ENCODE measurements at regions not wholly inside any gene's neighbourhood (a gene's known extent, or its start where the extent isn't known, plus 50 kb on each side); places are given as distances from the start of the nearest gene placed in this dataset.

DNA sequence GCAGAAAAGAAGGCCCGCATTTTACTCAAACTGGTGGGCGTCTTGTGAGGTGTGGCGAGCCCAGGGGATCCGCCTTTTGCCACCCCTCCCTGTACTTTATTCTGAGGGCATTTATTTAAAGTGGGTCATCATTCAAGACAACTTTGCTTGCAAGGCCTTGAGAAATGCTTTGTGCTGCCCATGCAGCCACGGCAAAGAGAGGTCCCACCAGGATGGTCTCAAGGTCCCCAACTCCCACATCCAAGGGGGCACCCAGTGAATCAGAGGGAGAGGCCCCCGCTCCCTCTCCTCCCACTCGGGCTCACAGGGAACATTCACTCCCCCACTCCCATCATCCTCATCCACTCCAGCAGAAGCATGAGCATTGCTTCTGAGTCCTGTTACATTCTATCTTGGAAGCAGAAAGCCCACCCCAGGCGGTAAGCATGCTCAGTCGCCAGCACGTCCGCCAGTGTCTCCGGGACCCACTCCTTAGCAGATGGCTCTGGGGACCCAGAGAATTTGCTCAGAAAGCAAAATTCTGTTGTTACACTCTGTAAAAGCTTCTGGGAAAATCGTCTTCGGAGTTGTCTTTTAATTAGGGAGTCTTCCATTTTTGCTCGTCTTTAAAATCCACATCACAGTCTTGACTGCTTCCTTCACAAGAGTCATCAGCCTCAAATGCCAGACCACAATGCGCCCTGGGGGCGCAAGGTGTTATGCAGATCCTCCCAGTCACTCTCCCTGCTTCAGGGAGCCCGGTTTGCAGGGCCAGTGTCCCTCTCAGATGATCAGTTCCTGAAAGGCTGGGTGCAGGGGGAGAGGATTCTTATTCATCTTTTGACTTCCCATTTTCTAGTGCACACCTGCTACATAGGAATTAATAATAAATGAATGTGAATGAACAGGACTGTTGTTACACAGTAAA lies 99.4 kb upstream of the NCK2 start:
- 82% methylated on average over 18 of the region's 18 CpGs for WGBS
- Histone ChIP-seq H3K27ac (ENCODE audit: low read depth in 1 of 2, low read length in 1 of 2) (no peak overlapping the region), H3K9me3 (ENCODE audit: control insufficient read depth in 2 of 2, insufficient read depth in 1 of 2, low read length in 1 of 2) (no peaks in the 10 kb centered on the region), H3K36me3 (ENCODE audit: control insufficient read depth in 2 of 2, insufficient read depth in 2 of 2, low read length in 1 of 2) (no peaks in the 10 kb centered on the region), H3K4me3 (ENCODE audit: low read length in 2 of 2) (no peak overlapping the region), H3K4me1 (ENCODE audit: control insufficient read depth in 2 of 2, insufficient read depth in 2 of 2, low read length in 2 of 2) (no peaks in the 10 kb centered on the region), H3K27me3 (ENCODE audit: control insufficient read depth in 2 of 2, insufficient read depth in 1 of 2, low read length in 1 of 2) (peaks cover 0 to 11% of the 10 kb centered on the region in 2 donors)
- DNase-seq (ENCODE audit: low read depth in 6 of 9, low spot score in 9 of 9): no peak

DNA sequence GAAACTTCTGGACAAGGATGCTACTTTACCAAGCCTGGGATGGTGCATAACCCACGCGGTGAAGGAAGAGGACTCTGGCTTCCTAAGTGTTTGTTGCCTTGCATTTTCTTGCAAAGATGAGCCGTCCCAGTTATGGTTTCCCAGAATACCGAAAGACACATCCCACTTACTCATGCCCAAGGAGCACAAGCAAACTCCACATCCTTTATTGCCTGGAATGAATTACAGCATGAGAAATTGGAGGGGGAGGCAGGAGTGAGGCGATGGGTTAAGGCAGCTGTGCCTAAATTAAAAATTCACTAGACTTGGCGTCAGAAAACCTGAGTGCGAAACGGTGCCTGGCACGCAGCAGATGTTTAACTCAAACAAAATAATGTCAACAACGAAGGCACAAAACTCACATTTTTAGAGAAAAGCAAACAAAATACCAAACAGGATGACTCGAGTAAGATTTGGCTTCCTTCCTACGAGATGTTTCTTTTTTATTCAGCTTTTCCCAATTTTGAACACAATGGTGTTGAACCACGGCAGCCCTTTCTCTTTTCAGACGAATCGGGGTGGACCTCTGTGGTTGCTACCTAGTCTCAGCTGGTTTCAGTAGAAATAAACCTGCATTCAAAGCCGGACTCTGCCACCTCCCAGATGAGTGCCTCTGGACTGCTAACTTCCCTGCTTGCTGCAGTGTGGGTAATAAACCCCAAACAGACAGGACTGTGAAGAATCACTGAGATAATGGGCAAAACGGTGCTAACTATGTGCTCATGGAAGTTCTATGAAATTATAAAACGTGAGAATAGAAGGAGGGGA lies 100.3 kb upstream of the NCK2 start:
- Histone ChIP-seq H3K4me3 (ENCODE audit: low read length in 2 of 2) (no peak overlapping the region), H3K36me3 (ENCODE audit: control insufficient read depth in 2 of 2, insufficient read depth in 2 of 2, low read length in 1 of 2) (no peaks in the 10 kb centered on the region), H3K4me1 (ENCODE audit: control insufficient read depth in 2 of 2, insufficient read depth in 2 of 2, low read length in 2 of 2) (no peaks in the 10 kb centered on the region), H3K27me3 (ENCODE audit: control insufficient read depth in 2 of 2, insufficient read depth in 1 of 2, low read length in 1 of 2) (peaks cover 0 to 11% of the 10 kb centered on the region in 2 donors), H3K27ac (ENCODE audit: low read depth in 1 of 2, low read length in 1 of 2) (no peak overlapping the region), H3K9me3 (ENCODE audit: control insufficient read depth in 2 of 2, insufficient read depth in 1 of 2, low read length in 1 of 2) (no peaks in the 10 kb centered on the region)
- 87% methylated on average over 18 of the region's 18 CpGs for WGBS
- DNase-seq (ENCODE audit: low read depth in 6 of 9, low spot score in 9 of 9): no peak

DNA sequence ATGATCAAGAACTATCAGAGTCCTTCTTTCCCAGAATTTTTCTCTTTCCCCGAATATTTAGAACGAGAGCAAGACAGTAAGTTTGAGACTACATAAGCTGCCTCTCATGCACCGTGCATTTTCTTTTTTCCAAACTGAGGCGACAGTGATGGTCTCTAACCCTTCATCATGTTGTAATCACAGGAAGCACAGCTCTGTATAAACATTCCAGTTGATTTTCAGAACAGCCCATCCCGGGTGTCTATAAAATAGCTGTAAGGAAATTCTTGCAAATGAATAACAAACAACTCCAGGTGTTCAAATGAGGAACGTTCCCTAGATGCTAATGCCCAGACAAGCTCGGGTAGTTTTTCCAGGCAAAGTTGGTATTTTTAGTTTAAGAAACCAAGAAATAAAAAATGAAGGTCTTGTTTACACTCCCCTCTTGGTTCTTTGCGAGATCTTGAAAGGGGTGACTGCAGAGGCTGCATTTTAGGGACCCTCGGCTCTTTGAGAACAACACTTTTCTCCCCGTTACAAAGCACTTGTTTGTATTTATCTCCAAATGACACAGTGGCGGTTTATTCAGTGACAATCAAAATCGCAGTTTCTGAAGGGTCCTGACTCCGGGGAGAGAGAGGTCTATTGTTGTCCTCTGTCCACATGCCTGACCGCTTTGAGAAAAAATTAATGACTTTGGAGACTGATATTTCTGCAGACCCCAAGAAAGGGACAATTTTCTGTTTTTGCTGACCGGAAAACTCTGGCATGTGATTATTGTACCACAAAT lies 101.1 kb upstream of the NCK2 start:
- Histone ChIP-seq H3K4me1 (ENCODE audit: control insufficient read depth in 2 of 2, insufficient read depth in 2 of 2, low read length in 2 of 2) (no peaks in the 10 kb centered on the region), H3K4me3 (ENCODE audit: low read length in 2 of 2) (no peak overlapping the region), H3K36me3 (ENCODE audit: control insufficient read depth in 2 of 2, insufficient read depth in 2 of 2, low read length in 1 of 2) (no peaks in the 10 kb centered on the region), H3K9me3 (ENCODE audit: control insufficient read depth in 2 of 2, insufficient read depth in 1 of 2, low read length in 1 of 2) (no peaks in the 10 kb centered on the region), H3K27me3 (ENCODE audit: control insufficient read depth in 2 of 2, insufficient read depth in 1 of 2, low read length in 1 of 2) (peaks cover 0 to 11% of the 10 kb centered on the region in 2 donors), H3K27ac (ENCODE audit: low read depth in 1 of 2, low read length in 1 of 2) (no peak overlapping the region)
- 80% methylated on average over 15 of the region's 15 CpGs for WGBS
- DNase-seq (ENCODE audit: low read depth in 6 of 9, low spot score in 9 of 9): no peak

DNA sequence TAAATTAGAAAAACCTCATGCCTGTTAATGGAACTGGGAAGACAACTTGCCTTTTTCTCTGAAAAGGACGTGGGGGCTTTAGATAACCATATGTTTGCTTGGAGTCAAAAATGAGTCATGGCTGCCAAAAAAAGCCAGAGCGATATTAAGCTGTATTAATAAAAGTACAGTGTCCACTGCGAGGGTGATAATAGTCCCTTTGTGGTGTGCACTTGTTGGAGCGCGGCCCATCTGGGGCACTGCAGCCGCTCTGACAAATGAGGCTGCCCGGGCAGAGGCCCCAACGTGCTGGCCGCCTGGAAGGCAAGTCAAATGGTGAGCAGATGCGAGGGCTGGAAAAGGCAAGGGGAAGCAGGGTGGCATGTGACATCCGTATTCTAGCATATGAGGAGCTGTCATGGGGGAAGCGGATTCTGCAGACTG lies 103.3 kb upstream of the NCK2 start:
- H3K9me3 ChIP-seq (ENCODE audit: control insufficient read depth in 2 of 2, insufficient read depth in 1 of 2, low read length in 1 of 2): no peaks in the 10 kb centered on the region
- H3K36me3 ChIP-seq (ENCODE audit: control insufficient read depth in 2 of 2, insufficient read depth in 2 of 2, low read length in 1 of 2): no peaks in the 10 kb centered on the region
- no peak overlapping the region for H3K4me3 ChIP-seq (ENCODE audit: low read length in 2 of 2)
- peaks cover 0 to 7% of the 10 kb centered on the region in 2 donors for H3K27me3 ChIP-seq (ENCODE audit: control insufficient read depth in 2 of 2, insufficient read depth in 1 of 2, low read length in 1 of 2)
- 87% methylated on average over 12 of the region's 12 CpGs for WGBS
- no peak for DNase-seq (ENCODE audit: low read depth in 6 of 9, low spot score in 9 of 9)
- H3K27ac ChIP-seq (ENCODE audit: low read depth in 1 of 2, low read length in 1 of 2): no peak overlapping the region
- H3K4me1 ChIP-seq (ENCODE audit: control insufficient read depth in 2 of 2, insufficient read depth in 2 of 2, low read length in 2 of 2): no peaks in the 10 kb centered on the region

DNA sequence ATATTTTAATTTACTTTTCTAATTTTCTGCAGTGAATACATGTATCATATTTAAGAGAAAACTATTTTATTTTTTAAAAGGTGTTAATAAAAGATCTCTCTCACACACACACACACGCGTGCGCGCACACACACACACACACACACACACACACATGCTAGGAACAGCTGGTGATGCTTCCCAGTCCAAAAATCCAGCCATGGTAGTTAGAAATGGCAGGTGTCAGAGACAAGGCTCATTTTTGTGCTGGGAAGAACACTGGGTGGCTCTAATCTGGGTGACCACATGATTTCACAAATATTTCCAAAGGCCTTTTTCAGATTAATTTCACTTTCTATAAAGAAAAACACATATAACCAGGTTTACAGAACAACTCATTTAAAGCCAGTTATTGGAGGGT lies 104.5 kb upstream of the NCK2 start:
- H3K4me1 ChIP-seq (ENCODE audit: control insufficient read depth in 2 of 2, insufficient read depth in 2 of 2, low read length in 2 of 2): no peaks in the 10 kb centered on the region
- WGBS: 94% methylated on average over 4 of the region's 4 CpGs
- no peak for DNase-seq (ENCODE audit: low read depth in 6 of 9, low spot score in 9 of 9)
- no peaks in the 10 kb centered on the region for H3K9me3 ChIP-seq (ENCODE audit: control insufficient read depth in 2 of 2, insufficient read depth in 1 of 2, low read length in 1 of 2)
- no peak overlapping the region for H3K27ac ChIP-seq (ENCODE audit: low read depth in 1 of 2, low read length in 1 of 2)
- H3K4me3 ChIP-seq (ENCODE audit: low read length in 2 of 2): no peak overlapping the region
- no peaks in the 10 kb centered on the region for H3K36me3 ChIP-seq (ENCODE audit: control insufficient read depth in 2 of 2, insufficient read depth in 2 of 2, low read length in 1 of 2)
- H3K27me3 ChIP-seq (ENCODE audit: control insufficient read depth in 2 of 2, insufficient read depth in 1 of 2, low read length in 1 of 2): peaks cover 0 to 12% of the 10 kb centered on the region in 2 donors

DNA sequence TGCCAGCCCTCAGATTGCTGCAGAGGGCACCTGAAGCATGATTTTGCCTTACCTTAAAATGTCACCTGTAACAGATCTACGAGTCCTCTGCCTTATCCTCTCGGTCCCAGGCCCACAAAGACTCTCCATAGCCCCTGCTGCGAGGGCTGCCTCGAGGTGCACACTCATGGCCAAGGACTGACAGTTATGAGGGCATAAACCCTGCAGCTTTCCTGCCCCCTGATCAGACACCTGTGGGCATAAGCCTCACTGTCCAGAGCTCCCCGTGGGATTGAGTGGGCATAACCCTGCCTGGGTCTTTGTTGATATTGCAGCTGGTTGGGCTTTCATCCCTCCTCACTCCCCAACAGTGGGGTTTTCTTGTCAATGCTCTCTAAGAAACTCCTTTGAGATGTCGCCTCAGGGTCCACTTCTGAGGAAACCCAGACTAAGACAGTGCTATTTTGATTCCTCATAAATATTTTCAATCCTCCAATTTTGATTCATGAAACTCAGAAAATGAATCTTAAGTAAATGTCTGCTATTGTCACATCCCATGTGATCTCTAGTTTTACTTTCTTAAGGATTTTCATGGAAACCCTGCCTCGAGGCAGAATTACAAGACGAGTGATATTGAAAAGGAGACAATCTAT lies 108.5 kb upstream of the NCK2 start:
- H3K36me3 ChIP-seq (ENCODE audit: control insufficient read depth in 2 of 2, insufficient read depth in 2 of 2, low read length in 1 of 2): no peaks in the 10 kb centered on the region
- 93% methylated on average over 8 of the region's 8 CpGs for WGBS
- peaks cover 0 to 5% of the 10 kb centered on the region in 2 donors for H3K27me3 ChIP-seq (ENCODE audit: control insufficient read depth in 2 of 2, insufficient read depth in 1 of 2, low read length in 1 of 2)
- H3K4me3 ChIP-seq (ENCODE audit: low read length in 2 of 2): no peak overlapping the region
- no peaks in the 10 kb centered on the region for H3K4me1 ChIP-seq (ENCODE audit: control insufficient read depth in 2 of 2, insufficient read depth in 2 of 2, low read length in 2 of 2)
- H3K9me3 ChIP-seq (ENCODE audit: control insufficient read depth in 2 of 2, insufficient read depth in 1 of 2, low read length in 1 of 2): no peaks in the 10 kb centered on the region
- H3K27ac ChIP-seq (ENCODE audit: low read depth in 1 of 2, low read length in 1 of 2): no peak overlapping the region
- no peak for DNase-seq (ENCODE audit: low read depth in 6 of 9, low spot score in 9 of 9)

DNA sequence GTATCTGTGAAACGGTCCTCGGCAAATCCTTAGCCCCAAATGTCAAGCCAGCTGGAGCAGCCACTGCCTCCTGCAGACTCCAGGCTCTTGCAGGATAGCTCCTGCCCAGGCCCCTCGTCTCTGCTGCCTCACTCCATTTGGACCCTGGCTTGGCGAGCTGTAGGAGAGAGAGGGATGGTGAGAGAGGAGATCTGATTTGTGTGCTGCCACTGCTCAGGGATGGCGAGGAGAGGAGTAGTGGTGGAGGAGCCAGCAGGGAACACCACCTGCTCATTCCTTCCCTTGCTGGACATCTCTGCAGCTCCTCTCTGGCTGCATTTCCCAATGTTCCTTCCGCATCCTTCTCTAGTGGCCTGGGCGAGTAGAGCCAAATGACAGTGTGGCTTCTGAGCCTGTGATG lies 109.1 kb upstream of the NCK2 start:
- Histone ChIP-seq H3K27me3 (ENCODE audit: control insufficient read depth in 2 of 2, insufficient read depth in 1 of 2, low read length in 1 of 2) (peaks cover 0 to 5% of the 10 kb centered on the region in 2 donors), H3K9me3 (ENCODE audit: control insufficient read depth in 2 of 2, insufficient read depth in 1 of 2, low read length in 1 of 2) (peaks cover 0 to 2% of the 10 kb centered on the region in 2 donors), H3K27ac (ENCODE audit: low read depth in 1 of 2, low read length in 1 of 2) (no peak overlapping the region), H3K4me1 (ENCODE audit: control insufficient read depth in 2 of 2, insufficient read depth in 2 of 2, low read length in 2 of 2) (no peaks in the 10 kb centered on the region), H3K36me3 (ENCODE audit: control insufficient read depth in 2 of 2, insufficient read depth in 2 of 2, low read length in 1 of 2) (no peaks in the 10 kb centered on the region), H3K4me3 (ENCODE audit: low read length in 2 of 2) (no peak overlapping the region)
- 95% methylated on average over 7 of the region's 7 CpGs for WGBS
- no peak for DNase-seq (ENCODE audit: low read depth in 6 of 9, low spot score in 9 of 9)

DNA sequence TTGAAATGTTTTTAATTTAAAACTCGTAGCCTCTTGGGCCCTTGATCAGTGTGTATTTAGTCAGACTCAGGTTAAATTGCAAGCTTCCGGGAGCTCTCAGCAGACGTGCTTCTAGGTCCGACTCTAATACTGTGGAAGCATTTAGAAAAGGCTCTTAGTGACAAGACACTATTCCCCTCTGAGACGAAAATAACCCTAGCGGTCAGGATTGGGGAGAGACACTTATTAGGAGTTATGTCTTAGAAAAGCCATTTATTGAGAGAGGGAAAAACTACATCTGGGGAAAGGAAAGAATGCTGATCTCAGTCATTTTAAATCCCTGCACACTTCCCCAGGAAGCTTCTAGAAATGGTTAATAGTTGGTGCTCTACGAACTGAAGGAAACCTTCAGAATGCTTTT lies 110.5 kb upstream of the NCK2 start:
- WGBS: 90% methylated on average over 7 of the region's 7 CpGs
- peaks cover 0 to 5% of the 10 kb centered on the region in 2 donors for H3K27me3 ChIP-seq (ENCODE audit: control insufficient read depth in 2 of 2, insufficient read depth in 1 of 2, low read length in 1 of 2)
- H3K9me3 ChIP-seq (ENCODE audit: control insufficient read depth in 2 of 2, insufficient read depth in 1 of 2, low read length in 1 of 2): peaks cover 0 to 5% of the 10 kb centered on the region in 2 donors
- H3K4me1 ChIP-seq (ENCODE audit: control insufficient read depth in 2 of 2, insufficient read depth in 2 of 2, low read length in 2 of 2): no peaks in the 10 kb centered on the region
- no peak overlapping the region for H3K27ac ChIP-seq (ENCODE audit: low read depth in 1 of 2, low read length in 1 of 2)
- H3K36me3 ChIP-seq (ENCODE audit: control insufficient read depth in 2 of 2, insufficient read depth in 2 of 2, low read length in 1 of 2): no peaks in the 10 kb centered on the region
- no peak for DNase-seq (ENCODE audit: low read depth in 6 of 9, low spot score in 9 of 9)
- no peak overlapping the region for H3K4me3 ChIP-seq (ENCODE audit: low read length in 2 of 2)

Measured in thymus (tissue), 11 donors.